ENCODE measurements at regions not wholly inside any gene's neighbourhood (a gene's known extent, or its start where the extent isn't known, plus 50 kb on each side); places are given as distances from the start of the nearest gene placed in this dataset.
"Not testable (repeated sequence)": the region's sequence is repeated elsewhere in the genome, so short reads cannot be mapped to it uniquely, and the experiment has no call there.

GRCh38 chr13:108074429-108074828 lies 140.9 kb downstream of the LIG4 start:
- TF ChIP-seq CTCF, POLR2AphosphoS5, POLR2A (IDR thresholded peaks at IDR 0.05): not testable (repeated sequence)
